GM12864 (cell line): ENCODE measurements at regions not wholly inside any gene's neighbourhood (a gene's known extent, or its start where the extent isn't known, plus 50 kb on each side); places are given as distances from the start of the nearest gene placed in this dataset.

ENCODE experiments used
- DNase-seq: peaks from one replicate; pipeline ENCODE4 v3.0.0-alpha.2; 2011; ENCODE audit warnings: low read depth
- H3K4me3 ChIP-seq: 2 replicates; pipeline ENCODE4 v1.5.1; 2011; ENCODE audit warnings: mild to moderate bottlenecking, low read depth, low read length, control low read depth
- TF ChIP-seq, protein P1 (sequence below): IDR thresholded peaks from 2 replicates; pipeline ENCODE4 v1.5.1; 2011; ENCODE audit warnings: low read depth, mild to moderate bottlenecking, moderate library complexity, low read length, control low read depth, inconsistent platforms; ENCODE audit errors: missing control alignments

DNA sequence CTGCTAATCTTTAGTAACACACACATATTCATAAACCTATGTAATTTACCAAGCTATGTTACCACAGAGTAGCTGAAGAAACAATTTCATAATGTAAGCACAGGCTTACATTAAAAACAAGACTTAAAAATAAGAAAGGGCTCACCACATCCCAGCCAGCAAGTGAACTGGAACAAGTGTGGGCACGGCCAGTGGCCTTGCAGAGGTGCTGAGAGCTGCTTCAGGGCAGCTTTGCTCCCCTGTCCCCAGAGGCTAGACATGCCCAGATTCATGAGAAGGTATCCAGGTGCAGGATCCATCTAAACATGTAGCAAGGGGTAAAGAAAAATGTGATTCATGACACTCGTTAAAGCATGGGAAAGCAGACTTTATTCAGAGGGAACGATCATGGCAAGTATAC, 62.0 kb upstream of the CKS2 start:
- TF ChIP-seq, protein P1, sequence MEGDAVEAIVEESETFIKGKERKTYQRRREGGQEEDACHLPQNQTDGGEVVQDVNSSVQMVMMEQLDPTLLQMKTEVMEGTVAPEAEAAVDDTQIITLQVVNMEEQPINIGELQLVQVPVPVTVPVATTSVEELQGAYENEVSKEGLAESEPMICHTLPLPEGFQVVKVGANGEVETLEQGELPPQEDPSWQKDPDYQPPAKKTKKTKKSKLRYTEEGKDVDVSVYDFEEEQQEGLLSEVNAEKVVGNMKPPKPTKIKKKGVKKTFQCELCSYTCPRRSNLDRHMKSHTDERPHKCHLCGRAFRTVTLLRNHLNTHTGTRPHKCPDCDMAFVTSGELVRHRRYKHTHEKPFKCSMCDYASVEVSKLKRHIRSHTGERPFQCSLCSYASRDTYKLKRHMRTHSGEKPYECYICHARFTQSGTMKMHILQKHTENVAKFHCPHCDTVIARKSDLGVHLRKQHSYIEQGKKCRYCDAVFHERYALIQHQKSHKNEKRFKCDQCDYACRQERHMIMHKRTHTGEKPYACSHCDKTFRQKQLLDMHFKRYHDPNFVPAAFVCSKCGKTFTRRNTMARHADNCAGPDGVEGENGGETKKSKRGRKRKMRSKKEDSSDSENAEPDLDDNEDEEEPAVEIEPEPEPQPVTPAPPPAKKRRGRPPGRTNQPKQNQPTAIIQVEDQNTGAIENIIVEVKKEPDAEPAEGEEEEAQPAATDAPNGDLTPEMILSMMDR: no peak
- DNase-seq: no peak
- H3K4me3 ChIP-seq: no peak overlapping the region

DNA sequence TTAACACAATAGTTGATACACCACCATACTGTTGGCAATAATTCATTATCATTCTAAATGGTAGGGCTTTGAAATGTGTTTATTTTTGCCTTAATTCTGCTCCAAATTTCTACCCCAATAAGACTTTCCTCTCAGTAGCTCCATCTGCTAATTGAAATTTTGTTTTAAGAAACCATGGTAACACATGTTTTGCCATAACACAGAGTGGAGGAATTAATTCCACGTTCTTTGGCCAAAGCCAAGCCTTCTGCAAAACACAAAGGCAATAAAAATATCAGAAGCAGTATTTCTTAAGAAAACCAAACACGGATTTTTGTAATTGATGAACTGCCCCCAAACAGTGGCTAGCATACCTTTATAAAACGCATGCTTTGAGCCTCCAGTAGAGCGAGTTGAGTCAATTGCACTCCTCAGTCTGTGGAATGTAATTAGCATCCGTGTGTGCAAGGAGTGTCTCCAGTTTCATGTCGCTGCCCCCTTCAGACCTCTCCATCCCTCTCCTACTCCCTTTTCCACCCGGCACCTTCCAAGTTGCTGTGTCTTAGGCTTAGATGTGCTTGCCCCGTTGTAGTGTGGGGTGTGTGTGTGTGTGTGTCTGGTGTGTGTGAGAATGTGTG, 58.2 kb upstream of the CKS2 start:
- TF ChIP-seq, protein P1: no peak
- no peak overlapping the region for H3K4me3 ChIP-seq
- DNase-seq: no peak

DNA sequence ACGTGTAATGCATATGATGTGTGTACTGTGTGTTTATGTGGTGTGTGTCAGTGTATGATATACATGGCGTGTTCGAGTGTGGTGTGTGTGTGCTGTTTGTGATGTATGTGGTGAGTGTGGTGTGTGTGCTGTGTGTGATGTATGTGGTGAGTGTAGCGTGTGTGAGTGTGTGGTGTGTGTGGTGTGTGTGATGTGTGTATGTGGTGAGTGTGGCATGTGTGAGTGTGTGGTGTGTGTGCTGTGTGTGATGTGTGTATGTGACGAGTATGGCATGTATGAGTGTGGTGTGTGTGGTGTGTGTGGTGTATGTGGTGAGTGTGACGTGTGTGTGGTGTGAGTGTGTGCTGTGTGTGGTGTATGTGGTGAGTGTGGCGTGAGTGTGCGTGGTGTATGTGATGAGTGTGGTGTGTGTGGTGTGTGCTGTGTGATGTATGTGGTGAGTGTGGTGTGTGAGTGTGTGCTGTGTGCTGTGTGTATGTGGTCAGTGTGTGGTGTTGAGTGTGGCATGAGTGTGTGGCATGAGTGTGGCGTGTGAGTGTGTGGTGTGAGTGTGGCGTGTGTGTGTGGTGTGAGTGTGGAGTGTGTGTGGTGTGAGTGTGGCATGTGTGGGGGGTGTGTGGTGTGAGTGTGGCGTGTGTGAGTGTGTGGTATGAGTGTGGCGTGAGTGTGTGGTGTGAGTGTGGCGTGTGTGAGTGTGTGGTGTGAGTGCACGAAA, 56.8 kb upstream of the CKS2 start:
- H3K4me3 ChIP-seq: no peak overlapping the region
- TF ChIP-seq, protein P1: no peak
- DNase-seq: no peak

DNA sequence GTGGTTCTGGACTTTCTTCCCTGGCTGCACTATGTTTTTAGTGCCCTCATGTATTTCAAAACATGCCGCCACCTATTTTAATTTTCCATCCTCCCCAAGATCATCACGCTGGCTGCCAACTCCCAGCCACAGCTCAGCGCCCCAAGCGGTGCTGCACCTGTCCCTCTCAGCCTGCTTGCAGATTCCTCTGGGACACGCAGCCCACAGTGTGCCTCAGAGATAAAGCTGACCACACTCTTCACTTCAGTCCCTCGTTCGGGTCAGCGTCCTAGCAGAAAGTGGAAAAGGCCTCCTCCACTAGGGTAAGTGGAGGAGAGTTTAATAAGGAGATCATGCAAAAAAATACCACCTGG, 56.2 kb upstream of the CKS2 start:
- TF ChIP-seq, protein P1: no peak
- no peak for DNase-seq
- no peak overlapping the region for H3K4me3 ChIP-seq

DNA sequence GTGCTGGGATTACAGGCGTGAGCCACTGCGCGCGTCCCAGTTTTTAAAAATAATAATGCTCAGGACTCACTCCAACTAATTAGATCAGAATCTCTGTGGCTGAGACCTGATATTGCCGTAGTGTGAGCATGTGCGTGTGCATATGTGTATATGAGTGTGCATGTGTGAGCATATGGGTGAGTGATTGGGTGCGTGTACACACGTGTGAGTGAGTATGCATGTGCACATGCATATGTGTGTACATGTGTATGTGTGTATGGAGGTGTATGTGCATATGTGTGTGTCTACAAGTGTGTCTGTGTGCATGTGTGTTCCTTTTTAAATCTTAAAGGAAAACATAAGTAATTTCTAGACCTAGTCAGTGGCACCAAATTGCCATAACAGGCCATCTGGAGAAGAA, 54.8 kb upstream of the CKS2 start:
- H3K4me3 ChIP-seq: no peak overlapping the region
- TF ChIP-seq, protein P1: no peak
- DNase-seq: no peak

DNA sequence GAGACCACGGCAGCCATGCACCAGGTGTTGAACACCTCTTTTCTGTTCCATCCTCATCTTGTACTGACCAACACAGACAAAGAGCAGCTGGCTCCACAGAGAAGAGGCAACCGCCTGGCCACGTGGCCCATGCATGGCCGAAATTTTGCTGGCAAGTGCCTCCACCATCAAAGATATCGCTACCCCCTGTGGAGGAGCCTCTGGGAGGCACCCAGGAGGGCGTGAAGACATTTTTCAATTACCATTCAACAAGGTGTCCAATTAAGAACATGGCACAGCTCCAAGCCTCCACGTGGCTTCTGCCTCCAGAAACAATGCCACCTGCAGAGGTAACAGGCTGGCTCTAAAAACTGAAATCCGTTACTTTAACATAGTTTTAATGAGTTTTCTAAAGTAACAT, 54.4 kb upstream of the CKS2 start:
- no peak for DNase-seq
- TF ChIP-seq, protein P1: no peak

DNA sequence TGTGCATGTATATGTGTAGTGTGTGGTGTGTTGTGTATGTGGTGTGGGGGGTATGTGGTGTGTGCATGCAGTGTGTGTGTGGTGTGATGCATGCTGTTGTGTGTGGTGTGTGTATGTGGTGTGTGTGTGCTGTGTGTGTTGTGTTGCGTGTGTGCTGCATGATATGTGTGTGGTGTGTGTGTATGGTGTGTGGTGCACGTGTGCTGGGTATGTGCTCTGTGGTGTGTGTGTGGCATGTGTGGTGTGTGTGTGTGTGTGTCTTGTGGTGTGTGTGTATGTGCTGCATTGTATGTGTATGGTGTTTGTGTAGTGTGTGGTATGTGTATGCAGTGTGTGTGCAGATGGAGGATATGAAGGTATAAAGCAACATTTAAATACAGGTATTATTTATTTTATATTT, 50.5 kb upstream of the CKS2 start:
- no peak for DNase-seq
- TF ChIP-seq, protein P1: no peak

More for the DNA sequence above, 54.4 kb upstream of the CKS2 start:
- no peak overlapping the region for H3K4me3 ChIP-seq

More for the DNA sequence above, 50.5 kb upstream of the CKS2 start:
- no peak overlapping the region for H3K4me3 ChIP-seq
